ENCODE measurements at regions not wholly inside any gene's neighbourhood (a gene's known extent, or its start where the extent isn't known, plus 50 kb on each side); places are given as distances from the start of the nearest gene placed in this dataset.
A peak's percentile ranks its signal among the peaks of the same experiment; 100 is the strongest.

GRCh38 chr10:44572146-44572545 is 187.2 kb upstream of the CXCL12 start:
- Histone ChIP-seq H3K79me2 (ENCODE audit: insufficient read depth, low read length) (no peaks in the 10 kb centered on the region), H3K27me3 (ENCODE audit: insufficient read depth, low read length) (no peaks in the 10 kb centered on the region), H3K4me1 (ENCODE audit: insufficient read depth, low read length) (peaks cover 43% of the 10 kb centered on the region), H3K4me2 (ENCODE audit: insufficient read depth, low read length) (no peak overlapping the region), H4K20me1 (ENCODE audit: insufficient read depth, low read length) (no peaks in the 10 kb centered on the region), H3K27ac (ENCODE audit: low read depth, low read length) (no peak overlapping the region), H3K9me3 (ENCODE audit: low read depth, low read length) (no peaks in the 10 kb centered on the region), H2AFZ (ENCODE audit: low read length) (no peak overlapping the region), H3K36me3 (ENCODE audit: insufficient read depth, low read length) (no peaks in the 10 kb centered on the region), H3K4me3 (ENCODE audit: insufficient read depth, low read length) (no peak overlapping the region)
- no peak for TF ChIP-seq CTCF (IDR thresholded peaks at IDR 0.05; ENCODE audit: extremely low read depth, low read depth, low read length)
- no peak for DNase-seq (ENCODE audit: insufficient read length, low spot score, missing footprints)

- H3K79me2 ChIP-seq (ENCODE audit: insufficient read depth, low read length): no peaks in the 10 kb centered on the region
- peak; percentile 22 for DNase-seq (ENCODE audit: insufficient read length, low spot score, missing footprints)
- peaks cover 28% of the 10 kb centered on the region for H3K4me1 ChIP-seq (ENCODE audit: insufficient read depth, low read length)
- H3K4me3 ChIP-seq (ENCODE audit: insufficient read depth, low read length): no peak overlapping the region
- no peak overlapping the region for H2AFZ ChIP-seq (ENCODE audit: low read length)
- H3K4me2 ChIP-seq (ENCODE audit: insufficient read depth, low read length): no peak overlapping the region
- H3K27ac ChIP-seq (ENCODE audit: low read depth, low read length): no peak overlapping the region
- no peak for TF ChIP-seq CTCF (IDR thresholded peaks at IDR 0.05; ENCODE audit: extremely low read depth, low read depth, low read length)
- H3K36me3 ChIP-seq (ENCODE audit: insufficient read depth, low read length): no peaks in the 10 kb centered on the region
- H4K20me1 ChIP-seq (ENCODE audit: insufficient read depth, low read length): no peaks in the 10 kb centered on the region
- H3K27me3 ChIP-seq (ENCODE audit: insufficient read depth, low read length): no peaks in the 10 kb centered on the region
- H3K9me3 ChIP-seq (ENCODE audit: low read depth, low read length): no peaks in the 10 kb centered on the region
Observed at GRCh38 chr10:44573821-44574220, 188.9 kb upstream of the CXCL12 start.

GRCh38 chr10:44574596-44575480 is 189.9 kb upstream of the CXCL12 start:
- no peak overlapping the region for H3K4me2 ChIP-seq (ENCODE audit: insufficient read depth, low read length)
- H3K4me3 ChIP-seq (ENCODE audit: insufficient read depth, low read length): no peak overlapping the region
- no peak overlapping the region for H2AFZ ChIP-seq (ENCODE audit: low read length)
- TF ChIP-seq CTCF (IDR thresholded peaks at IDR 0.05; ENCODE audit: extremely low read depth, low read depth, low read length): no peak
- H3K27ac ChIP-seq (ENCODE audit: low read depth, low read length): no peak overlapping the region
- no peaks in the 10 kb centered on the region for H3K9me3 ChIP-seq (ENCODE audit: low read depth, low read length)
- no peaks in the 10 kb centered on the region for H3K79me2 ChIP-seq (ENCODE audit: insufficient read depth, low read length)
- peak; percentile 65 for DNase-seq (ENCODE audit: insufficient read length, low spot score, missing footprints)
- H3K36me3 ChIP-seq (ENCODE audit: insufficient read depth, low read length): no peaks in the 10 kb centered on the region
- H3K4me1 ChIP-seq (ENCODE audit: insufficient read depth, low read length): peaks cover 19% of the 10 kb centered on the region
- H4K20me1 ChIP-seq (ENCODE audit: insufficient read depth, low read length): no peaks in the 10 kb centered on the region
- no peaks in the 10 kb centered on the region for H3K27me3 ChIP-seq (ENCODE audit: insufficient read depth, low read length)

GRCh38 chr10:44575601-44576380 is 190.9 kb upstream of the CXCL12 start:
- Histone ChIP-seq H3K36me3 (ENCODE audit: insufficient read depth, low read length) (no peaks in the 10 kb centered on the region), H3K27ac (ENCODE audit: low read depth, low read length) (no peak overlapping the region), H2AFZ (ENCODE audit: low read length) (no peak overlapping the region), H3K4me3 (ENCODE audit: insufficient read depth, low read length) (no peak overlapping the region), H3K4me2 (ENCODE audit: insufficient read depth, low read length) (no peak overlapping the region), H4K20me1 (ENCODE audit: insufficient read depth, low read length) (no peaks in the 10 kb centered on the region), H3K79me2 (ENCODE audit: insufficient read depth, low read length) (no peaks in the 10 kb centered on the region), H3K27me3 (ENCODE audit: insufficient read depth, low read length) (no peaks in the 10 kb centered on the region), H3K9me3 (ENCODE audit: low read depth, low read length) (no peaks in the 10 kb centered on the region), H3K4me1 (ENCODE audit: insufficient read depth, low read length) (peaks cover 9% of the 10 kb centered on the region)
- TF ChIP-seq CTCF (IDR thresholded peaks at IDR 0.05; ENCODE audit: extremely low read depth, low read depth, low read length): no peak
- no peak for DNase-seq (ENCODE audit: insufficient read length, low spot score, missing footprints)
